Calu3 (cell line): ENCODE measurements at regions not wholly inside any gene's neighbourhood (a gene's known extent, or its start where the extent isn't known, plus 50 kb on each side); places are given as distances from the start of the nearest gene placed in this dataset.

Experiments used
- BruUV-seq: library from RNA; stranded (reverse); fragments of 400-500 nt; replicated peaks from 2 replicates; lab custom pipeline; 2021; lab: Mats Ljungman, UMichigan
- CTCF ChIA-PET: fragments of 300-600 bp; sonication (Branson Sonifier 250); formaldehyde crosslinking; loops from one replicate; lab custom pipeline; 2022; ENCODE audit warnings: antibody characterized with exemption; lab: Charles Lee
- DNase-seq: peaks from one replicate; pipeline ENCODE4 v3.0.0; 2022
- H3K27ac Mint-ChIP-seq: one replicate; pipeline ENCODE4 v1.8.0; 2022; ENCODE audit warnings: mixed read lengths; ENCODE audit not compliant: unreplicated experiment
- H3K27me3 Mint-ChIP-seq: one replicate; pipeline ENCODE4 v1.8.0; 2022; ENCODE audit warnings: mixed read lengths; ENCODE audit not compliant: unreplicated experiment
- H3K36me3 Mint-ChIP-seq: one replicate; pipeline ENCODE4 v1.8.0; 2022; ENCODE audit warnings: mild to moderate bottlenecking, moderate library complexity, mixed read lengths; ENCODE audit not compliant: insufficient read depth, unreplicated experiment
- H3K4me1 Mint-ChIP-seq: one replicate; pipeline ENCODE4 v1.8.0; 2022; ENCODE audit warnings: mild to moderate bottlenecking, low read depth, mixed read lengths; ENCODE audit not compliant: unreplicated experiment
- H3K4me3 Mint-ChIP-seq: one replicate; pipeline ENCODE4 v1.8.0; 2022; ENCODE audit warnings: mild to moderate bottlenecking, low read depth, moderate library complexity, mixed read lengths; ENCODE audit not compliant: unreplicated experiment
- H3K9me3 Mint-ChIP-seq: one replicate; pipeline ENCODE4 v1.8.0; 2022; ENCODE audit warnings: low read depth, mixed read lengths; ENCODE audit not compliant: unreplicated experiment
- intact Hi-C: fragments of 100-400 bp; cut with micrococcal nuclease; formaldehyde crosslinking; loops from one replicate; pipeline ENCODE4 v1.10.0; 2022; ENCODE audit not compliant: unreplicated experiment
- TF ChIP-seq, protein P1 (sequence below): fragments of 200-600 bp; IDR thresholded peaks from one replicate; pipeline ENCODE4 v1.8.0; 2022; ENCODE audit warnings: antibody characterized with exemption; ENCODE audit not compliant: unreplicated experiment

DNA sequence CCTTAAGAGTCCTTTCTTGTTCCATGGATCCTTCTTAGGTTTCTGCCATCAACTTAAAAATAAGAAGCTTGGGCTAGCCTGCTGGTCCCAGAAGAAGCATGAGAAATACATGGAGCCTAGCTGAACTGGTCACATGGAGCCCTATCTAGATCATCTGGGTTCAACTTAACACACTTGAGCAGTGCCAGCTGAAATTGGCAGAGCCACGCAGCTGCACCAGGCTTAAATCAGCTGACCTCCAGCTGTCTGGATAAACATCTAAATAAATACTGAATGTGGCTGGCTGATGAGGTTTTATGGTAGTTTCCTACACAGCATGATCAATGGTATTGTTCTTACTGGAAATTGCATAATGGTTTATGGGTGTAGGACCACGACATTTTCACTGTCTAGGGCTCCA lies 598.4 kb upstream of the FAM241A start:
- no peaks in the 10 kb centered on the region for H3K36me3 Mint-ChIP-seq
- no peaks in the 10 kb centered on the region for H3K9me3 Mint-ChIP-seq
- CTCF ChIA-PET, result no interaction called here
- BruUV-seq, result no TSS peak
- no peak for DNase-seq
- intact Hi-C loops, result no loop called here
- TF ChIP-seq, protein P1, sequence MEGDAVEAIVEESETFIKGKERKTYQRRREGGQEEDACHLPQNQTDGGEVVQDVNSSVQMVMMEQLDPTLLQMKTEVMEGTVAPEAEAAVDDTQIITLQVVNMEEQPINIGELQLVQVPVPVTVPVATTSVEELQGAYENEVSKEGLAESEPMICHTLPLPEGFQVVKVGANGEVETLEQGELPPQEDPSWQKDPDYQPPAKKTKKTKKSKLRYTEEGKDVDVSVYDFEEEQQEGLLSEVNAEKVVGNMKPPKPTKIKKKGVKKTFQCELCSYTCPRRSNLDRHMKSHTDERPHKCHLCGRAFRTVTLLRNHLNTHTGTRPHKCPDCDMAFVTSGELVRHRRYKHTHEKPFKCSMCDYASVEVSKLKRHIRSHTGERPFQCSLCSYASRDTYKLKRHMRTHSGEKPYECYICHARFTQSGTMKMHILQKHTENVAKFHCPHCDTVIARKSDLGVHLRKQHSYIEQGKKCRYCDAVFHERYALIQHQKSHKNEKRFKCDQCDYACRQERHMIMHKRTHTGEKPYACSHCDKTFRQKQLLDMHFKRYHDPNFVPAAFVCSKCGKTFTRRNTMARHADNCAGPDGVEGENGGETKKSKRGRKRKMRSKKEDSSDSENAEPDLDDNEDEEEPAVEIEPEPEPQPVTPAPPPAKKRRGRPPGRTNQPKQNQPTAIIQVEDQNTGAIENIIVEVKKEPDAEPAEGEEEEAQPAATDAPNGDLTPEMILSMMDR, result no peak
- H3K4me1 Mint-ChIP-seq, result no peaks in the 10 kb centered on the region
- no peaks in the 10 kb centered on the region for H3K27me3 Mint-ChIP-seq
- H3K4me3 Mint-ChIP-seq, result no peak overlapping the region
- no peak overlapping the region for H3K27ac Mint-ChIP-seq

DNA sequence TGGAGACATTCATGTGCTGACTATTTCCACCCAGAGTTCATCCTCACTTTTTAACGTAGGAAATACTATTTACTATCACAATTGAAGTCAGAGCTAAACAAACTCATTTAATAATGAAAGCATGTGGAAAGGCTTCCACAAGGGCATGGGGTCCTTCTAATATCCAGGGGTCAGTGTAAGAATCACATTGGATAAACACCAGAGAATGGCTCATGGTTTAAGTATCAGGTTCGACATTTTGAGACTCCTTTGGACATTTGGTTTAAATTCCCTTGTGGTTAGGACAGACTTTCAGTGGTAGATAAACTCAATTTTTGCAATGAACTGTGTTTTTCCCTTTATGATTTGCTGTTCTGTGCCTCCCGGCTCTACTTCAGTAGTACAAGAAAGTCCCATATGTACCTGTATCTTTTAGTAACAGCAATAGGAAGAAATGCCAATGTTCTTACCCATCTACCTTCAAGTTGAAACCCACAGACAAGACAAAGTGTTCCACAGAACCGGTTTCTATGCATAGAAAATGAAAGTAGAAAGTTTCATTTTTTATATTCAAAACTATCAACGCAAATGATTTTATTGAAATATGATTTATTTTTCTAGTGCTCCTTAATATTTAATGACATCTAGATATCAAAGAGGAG lies 589.0 kb upstream of the FAM241A start:
- H3K36me3 Mint-ChIP-seq, result no peaks in the 10 kb centered on the region
- intact Hi-C loops, result no loop called here
- no peaks in the 10 kb centered on the region for H3K27me3 Mint-ChIP-seq
- no peak for DNase-seq
- no peaks in the 10 kb centered on the region for H3K9me3 Mint-ChIP-seq
- H3K27ac Mint-ChIP-seq, result no peak overlapping the region
- TF ChIP-seq, protein P1, result no peak
- H3K4me1 Mint-ChIP-seq, result no peaks in the 10 kb centered on the region
- CTCF ChIA-PET, result no interaction called here
- no peak overlapping the region for H3K4me3 Mint-ChIP-seq
- no TSS peak for BruUV-seq

DNA sequence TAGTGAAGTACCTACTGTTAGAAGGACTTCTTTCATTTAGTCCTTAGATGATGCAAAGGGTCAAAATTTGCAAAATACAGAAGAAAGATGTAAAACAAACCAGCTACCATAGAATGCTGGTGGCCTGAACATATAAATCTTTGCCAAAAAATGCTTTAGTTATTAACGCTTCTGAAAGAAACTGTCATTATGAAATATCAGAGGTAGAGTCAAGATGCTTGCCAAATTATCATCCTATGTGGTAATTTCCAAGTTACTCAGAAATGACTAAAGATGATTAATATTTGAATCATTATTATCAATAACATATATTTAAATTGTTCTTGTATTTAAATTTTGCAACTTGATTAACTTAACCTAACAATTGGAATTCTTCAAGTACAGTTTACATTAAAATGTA lies 588.4 kb upstream of the FAM241A start:
- Mint-ChIP-seq H3K4me1 (no peaks in the 10 kb centered on the region), H3K27ac (no peak overlapping the region), H3K27me3 (no peaks in the 10 kb centered on the region), H3K9me3 (no peaks in the 10 kb centered on the region), H3K36me3 (no peaks in the 10 kb centered on the region), H3K4me3 (no peak overlapping the region)
- TF ChIP-seq, protein P1, result no peak
- no TSS peak for BruUV-seq
- DNase-seq, result no peak
- CTCF ChIA-PET, result no interaction called here
- intact Hi-C loops, result no loop called here

DNA sequence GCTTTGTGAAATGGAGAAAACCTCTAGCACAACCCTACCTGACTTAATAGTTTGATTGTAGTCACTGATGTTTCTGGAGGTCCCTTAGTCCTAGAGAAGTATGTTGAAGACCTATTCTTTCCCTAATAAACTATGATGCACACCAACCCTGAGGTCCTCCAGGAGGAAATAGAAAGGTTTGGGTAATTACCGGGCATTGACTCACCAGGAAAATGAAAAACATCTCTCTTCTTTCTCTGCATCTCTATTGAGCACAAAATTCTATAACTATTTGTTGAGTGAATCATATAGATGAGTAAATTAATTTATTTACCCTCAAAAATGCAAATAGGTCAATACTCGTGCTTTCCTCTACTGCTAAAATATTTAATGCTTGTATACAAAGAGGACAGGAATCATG lies 582.4 kb upstream of the FAM241A start:
- no peak for DNase-seq
- H3K9me3 Mint-ChIP-seq, result peaks cover 8% of the 10 kb centered on the region
- TF ChIP-seq, protein P1, result no peak
- no peaks in the 10 kb centered on the region for H3K4me1 Mint-ChIP-seq
- no peaks in the 10 kb centered on the region for H3K36me3 Mint-ChIP-seq
- no peaks in the 10 kb centered on the region for H3K27me3 Mint-ChIP-seq
- CTCF ChIA-PET, result no interaction called here
- BruUV-seq, result no TSS peak
- intact Hi-C loops, result no loop called here
- H3K4me3 Mint-ChIP-seq, result no peak overlapping the region
- H3K27ac Mint-ChIP-seq, result no peak overlapping the region
